NCI-H187 (cell line): ENCODE measurements at regions not wholly inside any gene's neighbourhood (a gene's known extent, or its start where the extent isn't known, plus 50 kb on each side); places are given as distances from the start of the nearest gene placed in this dataset.

Experiments
- DNase-seq, 2 experiments: peaks; one replicate each; lab custom pipeline; 2025; lab: John Stamatoyannopoulos, UW

DNA sequence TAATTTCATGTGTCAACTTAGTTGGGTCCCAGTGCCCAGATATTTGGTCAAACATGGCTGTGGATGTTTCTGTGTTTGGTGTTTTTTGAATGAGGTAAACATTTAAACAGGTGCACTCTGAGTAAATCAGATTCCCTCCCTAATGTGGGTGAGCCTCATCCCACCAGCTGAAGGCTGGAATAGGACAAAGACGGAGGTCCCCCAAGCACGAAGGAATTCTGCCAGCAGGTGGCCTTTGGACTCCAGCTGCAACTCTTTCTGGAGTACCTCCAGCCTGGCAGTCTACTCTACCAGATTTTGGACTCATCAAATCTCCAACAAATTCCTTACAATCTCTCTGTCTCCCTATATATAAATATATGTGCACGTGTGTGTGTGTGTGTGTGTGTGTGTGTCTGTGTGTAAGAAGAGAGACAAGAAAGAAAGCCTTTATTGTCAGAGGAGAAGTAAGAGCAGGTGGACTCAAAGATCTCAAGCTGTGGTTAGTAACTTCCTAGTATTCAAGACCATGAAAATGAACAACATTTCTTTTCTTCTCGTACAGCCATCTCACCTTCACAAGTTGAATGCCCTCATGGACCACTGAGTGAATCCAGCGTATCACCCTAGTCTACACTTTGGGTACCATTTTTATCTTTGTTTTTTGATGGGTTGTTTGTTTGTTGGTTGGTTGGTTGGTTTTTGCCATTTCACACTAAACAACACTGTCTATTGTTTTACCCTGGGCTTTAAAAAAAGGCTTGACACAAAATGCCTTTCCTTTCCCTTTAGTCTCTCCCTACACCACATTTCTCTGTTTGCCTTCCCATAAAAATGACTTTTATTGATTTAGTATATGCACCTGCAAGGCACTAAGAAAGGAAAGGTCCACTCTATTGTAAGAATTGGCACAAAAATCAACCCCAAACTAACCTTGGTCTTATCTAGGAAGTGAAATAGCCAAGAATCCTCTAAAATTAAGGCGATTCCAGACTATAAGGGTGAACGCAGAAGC is 118.7 kb downstream of the TENT4A start:
- DNase-seq, result no peak

DNA sequence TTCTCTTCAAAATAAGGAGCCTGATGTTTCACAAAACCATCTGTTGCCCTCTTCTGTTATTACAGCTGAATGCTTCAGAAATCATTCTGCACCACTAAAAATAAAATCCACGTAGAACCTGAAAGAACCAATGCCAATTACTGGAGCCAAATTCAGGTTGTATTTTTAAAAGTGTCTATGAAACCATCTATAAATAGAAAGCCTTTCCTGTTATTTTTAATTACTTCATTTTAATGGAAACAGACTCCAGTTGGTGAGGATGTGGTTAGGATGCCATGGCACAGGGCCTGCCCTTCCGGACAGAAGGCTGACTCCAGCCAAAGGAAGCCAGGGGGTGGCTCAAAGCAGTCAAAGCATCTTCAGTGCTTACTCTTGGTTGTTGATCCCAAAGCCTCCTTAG is 119.8 kb downstream of the TENT4A start:
- no peak for DNase-seq

- no peak for DNase-seq
Observed at GRCh38 chr5:6833406-6833805, 120.2 kb downstream of the TENT4A start.

DNA sequence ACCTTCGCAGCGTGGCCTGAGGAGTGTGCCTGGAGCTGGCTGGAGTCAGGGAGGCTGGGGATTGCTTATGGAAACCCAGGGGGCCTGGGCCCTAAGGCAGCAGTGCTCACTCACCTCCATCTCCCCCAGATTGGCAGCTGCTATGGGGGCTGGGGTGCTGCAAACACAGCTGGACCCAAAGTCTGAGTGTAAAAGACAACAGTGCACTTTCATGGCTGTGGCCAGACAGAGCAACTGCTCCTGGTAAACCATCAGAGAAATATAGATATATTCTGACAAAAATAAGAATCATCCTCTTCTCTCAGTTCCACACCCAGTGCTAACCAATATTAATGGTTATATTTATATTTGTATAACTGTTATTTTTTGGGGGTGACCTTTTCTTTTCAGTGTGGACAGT is 123.9 kb downstream of the TENT4A start:
- DNase-seq, result no peak

GRCh38 chr5:6837519-6838110 is 124.4 kb downstream of the TENT4A start:
- no peak for DNase-seq

DNA sequence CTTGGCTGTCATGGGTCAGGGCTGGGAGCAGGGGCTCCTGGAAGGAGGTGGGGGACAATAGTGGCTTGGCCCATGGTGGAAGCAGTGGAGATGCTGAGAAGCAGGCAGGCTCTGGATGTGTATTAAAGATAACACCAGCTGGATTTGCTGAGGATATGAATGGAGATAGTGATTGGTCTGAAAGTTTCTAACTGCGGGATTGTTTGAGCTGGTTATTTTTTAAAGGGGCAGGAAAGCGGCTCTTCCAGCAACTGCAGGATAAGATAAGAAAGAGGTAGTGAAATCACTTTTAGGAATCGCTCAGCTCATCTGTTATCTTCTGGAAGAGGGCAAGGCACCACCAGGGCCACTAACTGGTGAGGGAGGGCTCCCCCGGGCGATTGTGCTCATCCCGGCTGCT is 125.5 kb downstream of the TENT4A start:
- no peak for DNase-seq

DNA sequence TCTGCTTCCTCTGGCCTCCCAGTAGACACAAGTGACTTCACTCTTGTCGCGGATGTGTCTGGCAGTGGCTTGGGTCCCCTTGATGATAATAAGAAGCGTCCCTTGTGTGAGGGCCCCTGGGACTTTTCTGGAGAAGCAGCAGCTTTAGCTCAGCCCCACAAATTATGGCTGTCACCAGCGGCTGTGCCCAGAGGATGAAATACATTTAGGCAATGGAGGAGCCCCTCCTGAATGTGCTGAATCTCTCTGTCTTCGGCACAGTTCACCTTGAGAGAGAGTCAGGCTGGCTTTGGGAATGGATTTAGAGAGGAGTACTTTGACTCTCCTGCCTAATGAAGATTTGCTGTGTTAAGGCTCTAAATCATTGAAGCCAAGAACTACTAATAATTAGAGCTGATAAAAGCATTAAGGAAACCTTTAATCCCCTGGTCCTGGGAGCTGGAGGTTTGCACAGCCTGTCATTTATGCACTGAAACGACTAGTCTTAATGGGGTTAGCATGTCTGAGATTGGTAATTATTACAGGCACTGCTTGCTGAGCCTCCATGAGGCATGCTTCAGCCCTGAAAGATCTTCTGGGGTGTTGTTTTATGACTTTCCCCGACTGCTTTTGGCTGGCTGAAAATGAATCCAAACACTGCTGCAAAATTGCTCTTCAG is 127.0 kb downstream of the TENT4A start:
- DNase-seq, result no peak

DNA sequence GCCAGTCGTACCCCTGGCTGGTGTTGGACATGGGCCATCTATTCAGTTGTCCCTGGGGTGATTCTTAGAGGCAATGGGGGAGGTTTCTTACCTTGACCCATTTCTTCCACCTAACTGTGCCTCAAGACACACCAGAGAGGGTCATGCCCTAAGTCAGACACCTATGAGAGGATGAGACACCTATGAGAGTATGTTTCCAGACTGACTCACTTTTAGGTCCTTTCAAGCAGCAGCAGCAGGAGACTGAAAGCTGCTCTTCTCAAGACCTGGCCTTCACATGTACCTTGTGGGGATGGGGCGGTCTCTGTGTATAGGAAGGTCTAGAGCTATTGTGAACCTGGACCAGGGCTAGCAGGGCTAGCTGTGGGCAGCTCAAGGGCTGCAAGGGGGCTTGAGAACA is 130.1 kb downstream of the TENT4A start:
- no peak for DNase-seq

DNA sequence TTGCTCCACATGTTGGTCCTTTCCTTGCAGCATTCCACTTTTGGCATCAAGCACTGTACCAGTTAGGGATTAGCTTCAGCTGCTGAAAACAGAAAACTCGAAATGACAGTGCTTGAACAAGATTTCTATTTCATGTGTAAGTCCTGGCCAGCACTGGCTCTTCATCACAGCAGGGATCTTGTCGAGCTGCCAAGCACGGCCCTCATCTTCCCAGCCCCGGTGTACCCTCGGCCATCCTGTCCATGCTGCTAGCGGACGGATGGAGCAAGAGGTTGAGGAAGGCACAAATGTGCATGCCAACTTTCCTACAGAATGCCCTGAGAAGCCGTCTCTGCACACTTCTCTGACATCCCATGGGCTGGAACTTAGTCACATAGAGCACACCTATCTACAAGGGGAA is 130.6 kb downstream of the TENT4A start:
- no peak for DNase-seq

DNA sequence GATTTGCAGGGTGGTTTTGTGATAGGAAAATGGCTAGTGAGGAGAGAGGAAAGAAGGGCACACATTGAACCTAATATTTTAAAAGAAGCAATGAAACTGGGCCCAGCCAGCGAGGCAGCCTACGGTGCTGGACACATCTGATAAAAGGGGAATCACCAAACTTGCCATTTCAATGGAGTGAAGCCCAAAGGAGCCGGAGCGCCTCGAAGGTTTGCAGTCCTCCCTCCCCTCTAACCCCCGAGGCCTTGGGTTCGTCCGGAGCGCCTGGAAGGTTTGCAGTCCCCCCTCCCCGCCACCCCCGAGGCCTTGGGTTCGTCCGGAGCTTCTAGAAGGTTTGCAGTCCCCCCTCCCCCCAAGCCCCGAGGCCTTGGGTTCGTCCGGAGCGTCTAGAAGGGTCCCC is 132.6 kb downstream of the TENT4A start:
- no peak for DNase-seq

DNA sequence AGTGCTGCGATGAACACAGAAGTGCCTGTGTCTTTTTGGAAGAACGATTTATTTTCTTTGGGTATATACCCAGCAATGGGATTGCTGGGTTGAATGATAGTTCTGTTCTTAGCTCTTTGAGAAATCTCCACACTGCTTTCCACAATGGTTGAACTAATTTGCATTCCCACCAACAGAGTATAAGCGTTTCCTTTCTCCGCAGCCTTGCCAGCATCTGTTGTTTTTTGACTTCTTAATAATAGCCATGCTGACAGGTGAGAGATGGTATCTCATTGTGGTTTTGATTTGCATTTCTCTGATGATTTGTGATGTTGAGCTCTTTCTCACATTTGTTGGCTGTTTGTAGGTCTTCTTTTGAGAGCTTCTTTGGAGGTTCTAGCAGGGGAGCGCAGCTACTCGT is 134.6 kb downstream of the TENT4A start:
- no peak for DNase-seq

DNA sequence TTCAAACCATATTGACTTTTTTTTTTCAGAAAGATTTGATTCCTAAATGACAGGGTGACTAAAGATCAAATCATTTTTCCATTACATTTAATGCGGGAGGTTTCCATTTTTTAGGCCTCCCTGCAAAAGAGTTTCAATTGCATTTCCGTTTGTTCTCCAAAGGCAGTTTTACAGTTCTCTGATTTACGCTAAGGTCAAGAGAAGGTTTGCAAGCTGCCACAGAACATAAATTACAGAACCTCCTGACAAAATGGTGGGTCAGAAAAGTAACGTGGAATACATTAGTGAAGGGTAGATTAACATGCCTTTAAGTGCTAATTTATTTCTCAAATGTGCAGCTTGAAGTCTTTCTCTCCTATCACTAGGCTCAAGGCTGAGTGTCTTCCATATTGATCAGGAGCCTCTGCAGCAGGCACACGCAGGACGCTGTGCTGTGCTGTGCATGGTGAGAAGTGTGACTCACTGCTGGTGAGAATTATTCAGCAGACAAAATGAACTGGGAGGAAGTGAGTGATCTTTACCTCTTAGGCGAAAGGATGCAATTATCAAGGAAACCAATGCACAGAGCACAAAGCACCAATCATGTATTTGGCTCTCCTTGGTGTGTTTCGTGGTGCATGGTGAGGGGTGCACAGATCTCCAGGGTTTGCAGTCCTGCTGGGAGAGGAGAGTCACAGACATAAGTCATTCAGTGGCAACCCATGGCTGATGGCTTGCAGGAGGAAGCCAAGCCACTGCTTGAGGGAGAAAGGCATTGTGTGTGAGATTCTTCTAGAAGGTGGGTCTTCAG is 136.3 kb downstream of the TENT4A start:
- no peak for DNase-seq

DNA sequence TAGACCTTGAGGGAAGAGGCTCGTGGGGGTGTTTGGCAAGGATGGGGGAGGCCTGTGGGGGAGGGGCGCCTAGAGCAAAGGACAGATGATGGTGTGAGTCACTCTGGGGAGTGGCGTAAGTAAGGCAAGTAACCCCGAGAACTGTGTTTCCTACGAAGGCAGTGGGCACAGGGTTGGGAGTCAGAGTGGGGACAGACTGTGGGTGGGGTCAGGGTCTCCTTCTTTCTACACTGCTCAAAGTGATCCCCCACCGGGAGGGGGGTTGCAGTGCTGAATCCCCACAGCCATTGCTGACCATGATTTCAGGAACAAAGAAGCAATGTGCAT is 136.8 kb downstream of the TENT4A start:
- DNase-seq, result no peak

GRCh38 chr5:6856653-6857052 is 143.4 kb downstream of the TENT4A start:
- no peak for DNase-seq

DNA sequence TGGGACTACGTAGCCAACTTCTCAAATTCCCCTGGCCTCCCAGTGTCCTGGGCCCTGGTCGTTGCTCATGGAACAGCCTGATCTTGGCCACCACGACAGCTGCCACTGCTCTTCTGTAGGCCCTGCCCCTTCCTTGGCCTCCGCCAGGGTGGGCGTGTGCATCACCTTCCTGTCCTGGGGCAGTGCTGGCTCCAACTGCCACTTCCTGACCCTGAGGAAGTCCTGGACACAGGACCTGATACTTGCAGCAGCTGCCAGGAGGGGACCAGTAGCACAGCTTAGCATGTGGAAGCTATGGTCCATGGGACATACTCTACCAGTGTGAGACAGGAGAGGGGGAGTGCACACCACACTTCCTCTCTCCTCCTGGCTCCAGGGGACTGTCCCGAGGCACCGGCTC is 145.2 kb downstream of the TENT4A start:
- DNase-seq, result no peak

DNA sequence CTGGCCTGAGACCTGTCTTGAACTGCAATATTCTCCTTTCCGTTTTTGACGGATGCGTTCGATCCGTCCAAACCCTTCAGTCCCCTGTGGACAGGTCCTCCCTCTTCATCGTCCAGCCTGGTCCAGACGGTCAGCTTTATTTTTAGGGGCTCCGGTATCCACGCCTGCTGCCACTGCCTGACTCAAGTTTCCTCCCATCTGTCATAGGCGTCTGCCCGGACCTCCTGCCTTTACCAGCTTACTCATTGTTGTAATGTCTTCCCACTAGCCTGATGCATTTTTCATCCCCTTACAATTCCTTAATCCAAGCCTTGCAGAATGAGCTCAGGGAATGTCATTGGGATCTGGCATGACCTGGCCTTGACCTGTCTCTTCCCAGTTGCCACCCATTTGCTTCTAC is 145.8 kb downstream of the TENT4A start:
- no peak for DNase-seq

- DNase-seq, result no peak
Observed at GRCh38 chr5:6859951-6860638, 146.9 kb downstream of the TENT4A start.

DNA sequence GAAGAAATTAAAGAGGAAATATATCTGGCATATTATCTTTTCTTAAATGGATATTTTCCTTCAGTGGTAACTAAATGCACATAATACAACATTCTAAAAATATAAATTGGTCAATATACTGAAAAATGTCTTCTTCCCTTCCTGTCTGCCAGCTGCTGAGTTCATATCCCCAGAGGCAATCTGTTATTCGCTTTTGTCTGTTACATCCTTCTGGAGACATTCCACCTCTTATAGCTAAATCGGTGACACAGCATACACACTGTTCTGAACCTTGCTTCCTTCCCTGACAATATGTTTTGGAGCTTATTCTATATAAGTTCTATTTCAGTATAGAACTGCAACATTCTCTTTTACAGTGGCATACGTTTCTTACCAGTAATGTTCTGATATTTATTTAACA is 147.8 kb downstream of the TENT4A start:
- no peak for DNase-seq

DNA sequence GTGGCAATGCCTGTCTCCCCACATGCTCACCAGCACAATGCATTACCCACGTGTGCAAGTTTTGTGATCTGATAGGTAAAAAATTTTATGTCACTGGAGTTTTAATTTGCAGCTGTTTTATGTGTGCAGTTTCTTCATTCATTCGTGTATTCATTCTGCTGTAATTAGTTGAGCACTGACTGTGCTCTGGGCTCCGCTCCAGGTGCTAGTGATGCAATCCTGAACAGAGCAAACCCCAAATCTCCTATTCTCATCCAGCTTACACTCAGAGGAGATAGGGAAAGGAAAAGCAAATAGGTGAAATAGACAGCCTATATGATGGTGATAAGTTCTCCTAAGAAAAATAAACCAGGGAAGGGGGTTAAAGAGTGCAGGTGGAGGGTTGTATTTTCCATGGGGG is 148.4 kb downstream of the TENT4A start:
- DNase-seq, result no peak

- no peak for DNase-seq
Observed at GRCh38 chr5:6862306-6862705, 149.1 kb downstream of the TENT4A start.

- DNase-seq, result no peak
Observed at GRCh38 chr5:6867712-6868111, 154.5 kb downstream of the TENT4A start.

DNA sequence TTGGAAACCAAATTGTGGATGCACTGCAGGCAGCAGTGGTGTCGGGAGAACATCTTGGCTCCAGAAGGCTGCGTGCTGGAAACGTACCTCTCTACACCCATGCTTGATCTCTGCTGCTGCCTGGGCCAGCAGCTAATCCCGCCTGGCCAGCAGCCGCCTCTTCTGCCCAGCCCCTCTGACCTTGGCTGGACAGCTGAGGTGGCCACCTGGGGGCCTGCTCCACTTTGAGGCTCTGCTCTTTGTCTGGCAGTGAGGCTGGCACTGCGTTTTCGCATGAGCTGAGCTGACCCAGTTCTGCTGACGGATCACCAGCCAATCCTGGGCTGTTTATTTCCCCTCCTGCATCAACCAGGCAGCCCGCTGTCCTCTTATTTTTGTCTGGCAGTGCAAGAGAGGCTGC is 154.9 kb downstream of the TENT4A start:
- DNase-seq, result no peak
